ENCODE measurements at regions not wholly inside any gene's neighbourhood (a gene's known extent, or its start where the extent isn't known, plus 50 kb on each side); places are given as distances from the start of the nearest gene placed in this dataset.
"Not testable (repeated sequence)": the region's sequence is repeated elsewhere in the genome, so short reads cannot be mapped to it uniquely, and the experiment has no call there.

DNA sequence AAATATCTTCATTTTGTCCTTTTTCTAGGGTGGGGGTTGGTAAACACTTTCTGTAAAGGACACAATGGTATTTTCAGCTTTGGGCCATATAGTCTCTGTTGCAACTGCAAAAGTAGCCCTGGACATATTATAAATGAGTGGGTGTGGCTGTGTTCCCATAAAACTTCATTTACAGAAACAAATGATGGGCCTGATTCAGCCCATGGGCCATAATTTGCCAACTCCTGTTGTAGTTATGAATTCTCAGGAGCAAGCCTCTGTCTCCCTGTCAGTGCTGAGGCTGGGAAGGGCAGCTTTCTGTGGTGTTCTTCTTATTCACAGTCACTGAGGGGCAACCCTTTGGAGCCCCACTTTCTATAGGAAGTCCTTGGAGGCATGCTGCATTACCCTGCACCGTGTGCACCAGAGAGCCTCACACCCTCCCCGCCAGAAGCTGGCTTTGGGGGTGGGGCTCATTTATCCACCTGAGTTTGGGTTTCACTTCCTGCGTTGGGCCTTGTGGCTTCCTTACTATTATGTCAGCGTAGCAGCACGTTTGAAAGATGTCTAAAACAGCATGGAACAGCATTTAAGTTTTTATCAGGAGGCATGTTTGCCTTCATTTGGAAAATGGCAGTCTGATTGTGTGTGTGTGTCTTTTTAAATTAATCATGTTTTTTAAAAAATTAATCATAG, 60.8 kb upstream of the FAN1 start:
- not testable (repeated sequence) for DNase-seq (ENCODE audit: low spot score)

- DNase-seq (ENCODE audit: low spot score) = not testable (repeated sequence)
Observed at GRCh38 chr15:30845536-30845935, 58.2 kb upstream of the FAN1 start.

Data from pons (tissue), 1 donor.